ENCODE measurements at regions not wholly inside any gene's neighbourhood (a gene's known extent, or its start where the extent isn't known, plus 50 kb on each side); places are given as distances from the start of the nearest gene placed in this dataset.

GRCh38 chr17:77724876-77725615, 233.5 kb upstream of the TNRC6C start:
- ATAC-seq, result no peak

DNA sequence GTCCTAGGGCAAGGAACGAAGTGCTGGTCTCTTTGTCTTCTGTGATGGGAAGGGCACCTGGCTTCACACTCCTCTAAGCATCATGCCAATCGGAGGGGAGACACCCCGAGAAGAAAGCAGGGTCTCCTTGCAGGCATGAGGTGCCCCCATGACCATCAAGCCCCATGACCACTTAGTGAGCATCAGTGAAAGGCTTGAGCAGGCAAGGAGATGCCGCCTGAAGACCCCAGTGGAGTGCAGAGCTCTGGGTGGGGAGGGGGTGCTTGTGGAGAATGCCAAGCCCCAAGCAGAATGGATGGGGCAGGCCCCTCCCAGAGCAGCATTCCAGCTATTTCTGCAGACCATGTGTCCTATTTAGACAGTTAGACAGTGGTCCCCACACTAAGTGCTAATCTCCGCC, 232.7 kb upstream of the TNRC6C start:
- DNase-seq (ENCODE audit: low spot score), result no peak
- no peak for ATAC-seq

More at GRCh38 chr17:77724876-77725615, 233.5 kb upstream of the TNRC6C start:
- DNase-seq (ENCODE audit: low spot score), result peak; percentile 37

DNA sequence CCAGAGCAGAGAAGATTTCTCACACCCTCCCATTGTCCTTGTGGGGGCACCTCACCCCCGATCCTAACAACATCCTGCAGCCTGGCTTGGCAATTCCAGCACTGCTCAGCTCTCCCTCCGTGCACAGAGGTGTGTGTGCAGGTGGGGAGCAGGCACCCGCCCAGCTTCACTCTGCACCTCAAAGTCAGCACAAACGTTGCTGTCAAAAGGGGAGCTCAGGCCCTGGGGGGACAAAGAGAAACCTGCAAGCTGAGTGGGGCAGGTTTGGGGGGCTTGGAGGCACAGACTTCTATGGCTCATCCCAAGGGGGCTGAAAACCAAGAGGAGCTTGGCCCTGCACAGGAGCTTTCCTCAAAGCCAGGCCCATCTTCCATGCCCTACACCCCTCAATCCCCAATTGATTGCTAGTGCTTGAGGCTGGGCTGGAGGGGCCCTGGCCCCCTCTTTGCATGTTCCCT, 231.9 kb upstream of the TNRC6C start:
- DNase-seq (ENCODE audit: low spot score) (peak; percentile 24), ATAC-seq (no peak)

- DNase-seq (ENCODE audit: low spot score) (peak; percentile 21), ATAC-seq (no peak)
Measured at GRCh38 chr17:77727037-77727615, 231.4 kb upstream of the TNRC6C start.

- DNase-seq (ENCODE audit: low spot score) (no peak), ATAC-seq (no peak)
Measured at GRCh38 chr17:77728474-77728795, 230.1 kb upstream of the TNRC6C start.

DNA sequence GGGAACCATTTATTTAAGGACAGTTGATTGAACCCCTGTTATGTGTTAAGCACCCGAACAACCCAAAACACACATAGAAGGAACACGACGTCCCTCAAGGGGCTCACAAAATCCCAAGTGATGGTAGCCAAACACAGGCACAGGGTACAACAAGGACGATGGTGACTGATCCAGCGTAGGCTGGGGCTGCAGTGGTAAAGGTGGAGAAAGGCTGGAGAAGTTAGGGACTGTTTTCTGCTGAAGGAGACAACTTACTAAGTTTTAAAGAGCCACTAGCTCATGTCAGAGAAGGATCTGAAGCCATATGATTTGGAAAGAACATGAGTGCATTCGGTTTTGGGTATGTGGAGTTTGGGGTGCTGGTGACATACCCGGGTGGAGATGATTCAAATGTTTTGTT, 229.6 kb upstream of the TNRC6C start:
- ATAC-seq, result no peak
- no peak for DNase-seq (ENCODE audit: low spot score)

- no peak for DNase-seq (ENCODE audit: low spot score)
- no peak for ATAC-seq
Measured at GRCh38 chr17:77729587-77729986, 228.9 kb upstream of the TNRC6C start.

- DNase-seq (ENCODE audit: low spot score) (no peak), ATAC-seq (no peak)
Measured at GRCh38 chr17:77730376-77730775, 228.1 kb upstream of the TNRC6C start.

GRCh38 chr17:77733576-77734296, 224.8 kb upstream of the TNRC6C start:
- ATAC-seq (no peak), DNase-seq (ENCODE audit: low spot score) (no peak)

DNA sequence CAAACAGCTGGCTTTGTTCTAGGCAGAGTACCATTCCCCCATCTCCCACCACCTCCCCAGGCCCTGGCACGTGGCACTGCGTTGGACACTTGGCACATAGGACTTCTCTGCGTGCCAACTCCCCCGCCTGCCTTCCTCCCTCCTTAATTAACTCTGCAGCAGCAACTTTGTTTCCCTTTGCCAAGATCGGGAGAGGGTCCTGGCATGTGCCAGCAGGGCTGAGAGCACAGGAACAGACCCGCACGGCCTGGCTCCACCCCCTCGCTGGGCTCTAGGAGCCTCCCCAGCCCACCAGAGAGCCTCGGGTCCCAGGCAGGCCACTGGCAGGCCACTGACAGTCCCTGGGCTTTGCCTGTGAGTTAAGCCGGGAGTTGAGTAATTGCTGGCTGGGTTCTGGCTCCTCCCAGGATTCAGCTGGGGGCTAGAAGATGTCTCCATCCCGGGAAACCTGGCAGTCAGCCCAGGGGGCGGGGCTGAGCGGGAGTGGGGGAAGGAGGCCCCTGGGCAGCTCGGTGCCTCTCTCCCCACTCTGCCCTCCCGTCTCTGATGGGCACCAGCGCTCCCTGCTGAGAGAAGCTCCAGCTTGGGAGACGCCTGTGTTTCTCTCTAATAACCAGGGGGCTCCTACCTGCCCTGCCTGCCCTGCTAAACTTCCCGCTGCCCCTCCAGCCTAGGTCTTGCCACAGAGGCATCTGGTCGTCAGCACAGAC, 224.0 kb upstream of the TNRC6C start:
- peak; percentile 41 for ATAC-seq
- DNase-seq (ENCODE audit: low spot score), result peak; percentile 61

DNA sequence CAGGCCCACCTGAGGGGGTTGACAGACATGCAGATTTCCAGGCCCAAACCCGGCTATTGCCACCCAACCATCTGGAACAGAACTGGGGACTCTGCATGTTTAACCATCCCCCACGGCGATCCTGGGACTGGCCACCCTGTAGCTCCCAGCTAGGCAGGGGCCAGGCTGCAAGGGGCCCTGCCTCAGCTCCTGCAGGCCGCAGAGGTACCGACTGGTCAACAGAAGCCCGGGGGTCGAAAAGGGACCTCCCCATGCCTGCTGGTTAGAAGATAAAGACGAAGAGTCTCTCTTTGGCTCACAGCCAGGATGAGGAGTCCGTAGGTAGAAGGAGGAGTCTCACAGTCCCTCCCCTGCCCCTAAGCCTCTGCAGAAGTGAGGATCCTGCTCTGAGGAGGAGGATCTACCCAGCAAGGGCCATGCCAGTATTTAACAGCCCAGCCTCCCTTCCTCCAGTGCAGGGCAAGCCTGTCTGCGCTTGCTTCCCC, 223.4 kb upstream of the TNRC6C start:
- DNase-seq (ENCODE audit: low spot score) (peak; percentile 44), ATAC-seq (peak; percentile 19)

DNA sequence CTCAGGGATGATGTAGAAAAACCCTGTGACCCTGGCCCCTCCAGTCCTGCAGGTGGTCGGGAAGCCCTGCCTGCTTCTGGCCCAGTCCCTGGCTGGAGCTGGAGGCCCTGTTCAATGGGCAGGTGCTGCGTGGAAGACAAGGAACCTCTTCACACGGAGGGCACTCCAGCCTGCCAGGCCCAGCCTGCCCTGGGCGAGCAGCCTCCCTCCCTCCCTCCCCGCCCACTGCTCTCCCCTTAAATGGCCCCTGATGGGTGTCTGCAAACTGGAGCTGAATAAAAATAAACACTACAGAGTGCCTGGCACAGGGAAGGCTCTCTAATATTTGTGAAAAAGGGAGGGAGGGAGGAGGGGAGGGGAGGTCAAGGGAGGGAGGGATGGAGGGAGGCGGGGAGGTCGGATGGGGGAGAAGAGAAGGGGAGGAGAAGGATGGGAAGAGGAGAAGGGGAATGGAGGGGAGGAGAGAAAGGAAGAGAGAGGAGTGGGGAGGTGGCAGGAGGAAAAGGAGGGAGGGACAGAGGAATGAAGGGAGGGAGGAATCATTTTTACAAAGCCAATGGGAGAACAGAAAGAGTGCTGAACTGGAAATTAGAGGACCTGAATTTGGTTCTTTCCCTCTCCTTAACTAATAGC, 222.8 kb upstream of the TNRC6C start:
- ATAC-seq, result peak; percentile 14
- DNase-seq (ENCODE audit: low spot score), result peak; percentile 35

DNA sequence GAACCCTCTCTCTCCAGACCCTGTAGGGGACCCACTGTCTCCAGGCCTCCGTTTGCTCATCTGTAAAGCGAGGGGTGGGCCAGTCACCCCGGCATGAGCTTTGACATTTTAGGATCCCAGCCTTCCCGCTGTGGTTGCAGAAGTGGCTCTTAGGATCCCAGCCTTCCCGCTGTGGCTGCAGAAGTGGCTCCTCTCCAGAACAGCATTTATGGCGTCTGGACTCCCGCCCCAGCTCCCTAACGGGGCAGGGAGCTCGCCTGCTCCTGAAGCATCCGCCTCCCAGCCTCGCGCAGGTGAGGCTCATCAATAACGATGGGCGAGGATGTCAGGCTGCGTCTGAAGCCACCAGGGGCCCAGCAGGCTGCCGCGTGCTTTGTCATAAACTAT, 222.3 kb upstream of the TNRC6C start:
- peak; percentile 32 for DNase-seq (ENCODE audit: low spot score)
- no peak for ATAC-seq

GRCh38 chr17:77736721-77737120, 221.8 kb upstream of the TNRC6C start:
- ATAC-seq, result no peak
- peak; percentile 15 for DNase-seq (ENCODE audit: low spot score)

- no peak for ATAC-seq
Measured at GRCh38 chr17:77737442-77738265, 220.8 kb upstream of the TNRC6C start.

DNA sequence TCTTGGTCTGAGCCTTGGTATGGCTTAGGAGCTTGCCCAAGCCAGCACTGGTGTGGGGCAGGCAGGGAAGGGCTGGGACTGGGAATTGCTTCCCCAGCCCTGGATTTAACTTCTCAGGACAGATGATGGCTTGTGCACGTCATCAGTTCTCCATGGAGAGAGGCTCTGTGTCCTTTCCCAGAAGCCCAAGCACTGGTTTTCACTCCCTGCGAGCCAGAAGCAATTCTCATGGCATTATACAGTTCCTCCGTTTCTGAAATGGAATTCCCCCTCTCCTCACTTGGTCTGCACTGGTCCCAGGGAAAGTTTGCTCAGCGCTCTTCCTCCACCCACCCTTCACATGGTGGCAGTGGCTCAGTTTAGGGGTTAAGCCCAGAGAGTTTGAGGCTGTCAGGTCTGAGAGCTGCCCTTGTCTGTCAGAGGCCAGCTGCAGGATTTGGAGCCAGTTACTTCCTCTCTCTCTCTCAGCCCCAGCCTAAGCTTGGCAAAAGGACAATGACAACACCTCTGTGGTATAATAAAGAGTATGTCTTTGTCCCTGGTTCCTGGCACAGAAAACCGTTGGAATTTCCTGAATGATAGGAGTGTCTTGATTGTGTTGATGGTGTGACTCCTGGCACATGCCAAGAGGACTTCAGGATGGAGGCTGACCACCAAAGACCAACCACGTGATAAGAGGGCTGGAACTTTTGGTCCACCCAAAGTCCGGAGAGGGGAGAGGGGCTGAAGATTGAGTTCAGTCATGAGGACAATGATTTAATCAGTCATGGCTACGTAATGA, 219.6 kb upstream of the TNRC6C start:
- DNase-seq (ENCODE audit: low spot score) (peak; percentile 19), ATAC-seq (peak; percentile 16)

More at GRCh38 chr17:77737442-77738265, 220.8 kb upstream of the TNRC6C start:
- peak; percentile 14 for DNase-seq (ENCODE audit: low spot score)

DNA sequence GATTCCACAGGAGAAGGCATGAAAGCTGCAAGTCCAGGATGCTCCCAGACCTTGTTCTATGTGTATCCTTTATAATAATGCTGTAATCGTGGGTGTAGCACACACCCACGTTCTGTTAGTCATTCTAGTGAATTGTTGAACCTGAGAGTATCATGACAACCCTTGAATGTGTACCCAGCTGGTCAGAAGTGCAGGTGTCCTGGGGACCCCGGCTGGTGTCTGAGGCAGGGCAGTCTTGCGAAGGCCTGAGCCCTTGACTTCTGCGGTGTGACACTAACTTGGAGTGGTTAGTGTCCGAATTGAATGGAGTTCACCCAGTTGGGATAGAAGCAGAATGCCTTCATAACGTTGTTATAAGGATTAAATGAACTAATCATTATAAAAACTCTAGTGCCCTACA, 218.0 kb upstream of the TNRC6C start:
- no peak for DNase-seq (ENCODE audit: low spot score)
- no peak for ATAC-seq

- DNase-seq (ENCODE audit: low spot score), result no peak
- ATAC-seq, result no peak
Measured at GRCh38 chr17:77741109-77741508, 217.4 kb upstream of the TNRC6C start.

DNA sequence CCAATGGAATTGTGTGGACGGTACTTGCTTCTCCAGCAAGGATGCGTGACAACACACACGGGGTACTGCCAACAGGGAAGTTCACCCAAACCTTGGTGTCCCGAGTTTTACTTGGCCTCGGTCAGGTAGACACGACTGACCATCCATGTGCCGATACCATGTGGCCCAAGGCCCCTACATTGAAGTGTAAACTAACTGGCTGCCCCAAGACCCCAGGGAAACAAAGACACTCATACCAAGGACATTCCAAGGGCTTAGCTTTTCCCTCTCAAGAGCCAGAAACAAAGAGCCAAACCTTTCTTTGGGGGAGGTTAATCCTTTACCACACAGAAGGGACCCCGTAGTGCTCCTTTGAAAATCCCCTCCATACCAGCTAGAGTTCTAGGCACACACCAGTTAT, 215.9 kb upstream of the TNRC6C start:
- ATAC-seq, result no peak
- DNase-seq (ENCODE audit: low spot score), result no peak
